M059J (cell line): ENCODE measurements at regions not wholly inside any gene's neighbourhood (a gene's known extent, or its start where the extent isn't known, plus 50 kb on each side); places are given as distances from the start of the nearest gene placed in this dataset.

Experiments used
- DNase-seq: peaks from one replicate; pipeline ENCODE4 v3.0.0-alpha.2; 2012; ENCODE audit warnings: low read depth

GRCh38 chr16:55271945-55272513 lies 52.0 kb upstream of the IRX6 start:
- no peak for DNase-seq

GRCh38 chr16:55272744-55273143 lies 51.3 kb upstream of the IRX6 start:
- DNase-seq, result no peak

- no peak for DNase-seq
Observed at GRCh38 chr16:55273356-55273755, 50.6 kb upstream of the IRX6 start.

- no peak for DNase-seq
Observed at GRCh38 chr16:55273959-55274358, 50.0 kb upstream of the IRX6 start.
